ENCODE measurements at regions not wholly inside any gene's neighbourhood (a gene's known extent, or its start where the extent isn't known, plus 50 kb on each side); places are given as distances from the start of the nearest gene placed in this dataset.

GRCh38 chr12:124183172-124183571 is 111.7 kb upstream of the RFLNA start:
- ATAC-seq (ENCODE audit: low read depth) (no peak), DNase-seq (no peak)
- H3K27ac Mint-ChIP-seq: no peak overlapping the region
- no peaks in the 10 kb centered on the region for H3K9me3 Mint-ChIP-seq
- POLR2A ChIA-PET: no interaction called here
- H3K4me3 Mint-ChIP-seq: no peak overlapping the region
- no peaks in the 10 kb centered on the region for H3K4me1 Mint-ChIP-seq
- no peak for TF ChIP-seq CTCF (IDR thresholded peaks at IDR 0.05)
- intact Hi-C loops (cut with micrococcal nuclease): no loop called here
- CTCF ChIA-PET: no interaction called here
- peaks cover 3% of the 10 kb centered on the region for H3K27me3 Mint-ChIP-seq
- H3K36me3 Mint-ChIP-seq (ENCODE audit: low read depth): no peaks in the 10 kb centered on the region

DNA sequence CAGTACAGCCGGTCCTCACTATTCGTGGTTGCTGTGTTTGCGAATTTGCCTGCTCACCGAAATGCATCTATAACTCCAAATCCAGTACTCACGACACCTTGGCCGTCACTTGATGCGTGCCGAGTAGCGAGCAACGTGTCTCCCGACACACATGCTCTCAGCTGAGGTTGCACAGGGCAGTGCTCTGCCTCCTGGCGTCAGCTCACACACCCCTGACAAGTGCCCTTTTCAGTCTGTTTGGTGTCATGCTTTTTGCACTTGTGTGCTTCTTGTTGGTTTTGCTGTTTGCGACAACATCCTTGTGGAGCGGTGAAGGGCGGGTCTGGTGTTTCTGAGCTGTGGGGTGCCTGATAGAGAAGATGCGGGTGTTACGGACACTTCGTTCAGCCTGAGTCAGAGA is 110.4 kb upstream of the RFLNA start:
- Mint-ChIP-seq H3K27ac (no peak overlapping the region), H3K4me3 (no peak overlapping the region), H3K36me3 (ENCODE audit: low read depth) (no peaks in the 10 kb centered on the region), H3K9me3 (no peaks in the 10 kb centered on the region), H3K27me3 (no peaks in the 10 kb centered on the region), H3K4me1 (no peaks in the 10 kb centered on the region)
- ChIA-PET CTCF (no interaction called here), POLR2A (no interaction called here)
- DNase-seq (no peak), ATAC-seq (ENCODE audit: low read depth) (no peak)
- intact Hi-C loops (cut with micrococcal nuclease): no loop called here
- TF ChIP-seq CTCF (IDR thresholded peaks at IDR 0.05): no peak

DNA sequence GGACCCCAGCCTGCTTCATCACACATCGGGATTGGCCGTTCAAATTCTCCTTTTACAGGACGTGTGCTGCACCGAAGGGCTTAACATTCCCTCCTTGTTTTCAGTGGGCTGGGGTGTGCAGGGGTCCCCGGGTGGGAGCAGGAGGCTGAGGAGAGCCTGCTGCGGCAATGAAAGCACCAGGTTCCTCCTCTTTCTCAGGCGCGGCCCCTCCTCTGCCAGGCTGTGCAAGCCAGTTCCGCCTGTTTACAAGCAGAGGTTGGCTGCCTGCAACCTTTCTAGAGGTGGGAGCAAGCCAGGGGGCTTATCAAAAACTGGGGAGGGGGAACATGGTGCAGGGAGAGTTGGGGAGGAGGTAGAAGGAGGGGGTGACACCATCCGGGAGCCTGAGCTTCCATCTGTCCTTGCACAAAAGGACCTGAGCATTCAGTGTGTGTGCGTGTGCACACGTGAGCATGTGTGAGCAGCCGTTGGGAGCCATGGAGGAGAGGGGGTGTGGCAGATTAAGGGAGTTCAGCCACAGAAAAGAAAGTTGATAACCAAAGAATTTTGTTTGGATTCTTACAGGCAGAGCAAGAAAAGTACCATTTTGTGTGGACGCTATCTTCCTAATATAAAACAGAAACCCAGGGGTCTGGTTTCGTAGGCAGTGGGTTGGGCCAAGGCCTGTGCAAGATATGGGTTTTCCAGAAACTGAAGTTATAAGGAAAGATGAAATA is 108.8 kb upstream of the RFLNA start:
- no peak for ATAC-seq (ENCODE audit: low read depth)

GRCh38 chr12:124188084-124188483 is 106.8 kb upstream of the RFLNA start:
- Mint-ChIP-seq H3K4me1 (no peaks in the 10 kb centered on the region), H3K9me3 (no peaks in the 10 kb centered on the region), H3K27ac (no peak overlapping the region), H3K4me3 (no peak overlapping the region), H3K36me3 (ENCODE audit: low read depth) (no peaks in the 10 kb centered on the region), H3K27me3 (no peaks in the 10 kb centered on the region)
- no peak for TF ChIP-seq CTCF (IDR thresholded peaks at IDR 0.05)
- intact Hi-C loops (cut with micrococcal nuclease): no loop called here
- POLR2A ChIA-PET: no interaction called here
- ATAC-seq (ENCODE audit: low read depth) (no peak), DNase-seq (no peak)
- CTCF ChIA-PET: interaction anchor here (0.6 kb wide), 1 partner anchor 111 kb away, joined by 3 read pairs; no protein-coding TSS in a partner anchor

More for the DNA sequence above, 108.8 kb upstream of the RFLNA start:
- no peak overlapping the region for H3K27ac Mint-ChIP-seq
- H3K4me1 Mint-ChIP-seq: no peaks in the 10 kb centered on the region
- H3K27me3 Mint-ChIP-seq: no peaks in the 10 kb centered on the region
- no peak overlapping the region for H3K4me3 Mint-ChIP-seq
- intact Hi-C loops (cut with micrococcal nuclease): no loop called here
- no peak for DNase-seq
- no peaks in the 10 kb centered on the region for H3K9me3 Mint-ChIP-seq
- no peak for TF ChIP-seq CTCF (IDR thresholded peaks at IDR 0.05)
- POLR2A ChIA-PET: no interaction called here
- CTCF ChIA-PET: no interaction called here
- no peaks in the 10 kb centered on the region for H3K36me3 Mint-ChIP-seq (ENCODE audit: low read depth)

- Mint-ChIP-seq H3K4me3 (no peak overlapping the region), H3K27me3 (no peaks in the 10 kb centered on the region), H3K9me3 (no peaks in the 10 kb centered on the region), H3K4me1 (no peaks in the 10 kb centered on the region), H3K36me3 (ENCODE audit: low read depth) (no peaks in the 10 kb centered on the region), H3K27ac (no peak overlapping the region)
- POLR2A ChIA-PET: no interaction called here
- intact Hi-C loops (cut with micrococcal nuclease): no loop called here
- CTCF ChIA-PET: interaction anchor here (0.6 kb wide), 1 partner anchor 111 kb away, joined by 3 read pairs; no protein-coding TSS in a partner anchor
- no peak for TF ChIP-seq CTCF (IDR thresholded peaks at IDR 0.05)
- DNase-seq (no peak), ATAC-seq (ENCODE audit: low read depth) (no peak)
Observed at GRCh38 chr12:124188561-124189405, 106.1 kb upstream of the RFLNA start.

Data from activated B cell treated with CpG ODN at 0.5 μM for 24 hours (primary cell).